ENCODE measurements at regions not wholly inside any gene's neighbourhood (a gene's known extent, or its start where the extent isn't known, plus 50 kb on each side); places are given as distances from the start of the nearest gene placed in this dataset.

DNA sequence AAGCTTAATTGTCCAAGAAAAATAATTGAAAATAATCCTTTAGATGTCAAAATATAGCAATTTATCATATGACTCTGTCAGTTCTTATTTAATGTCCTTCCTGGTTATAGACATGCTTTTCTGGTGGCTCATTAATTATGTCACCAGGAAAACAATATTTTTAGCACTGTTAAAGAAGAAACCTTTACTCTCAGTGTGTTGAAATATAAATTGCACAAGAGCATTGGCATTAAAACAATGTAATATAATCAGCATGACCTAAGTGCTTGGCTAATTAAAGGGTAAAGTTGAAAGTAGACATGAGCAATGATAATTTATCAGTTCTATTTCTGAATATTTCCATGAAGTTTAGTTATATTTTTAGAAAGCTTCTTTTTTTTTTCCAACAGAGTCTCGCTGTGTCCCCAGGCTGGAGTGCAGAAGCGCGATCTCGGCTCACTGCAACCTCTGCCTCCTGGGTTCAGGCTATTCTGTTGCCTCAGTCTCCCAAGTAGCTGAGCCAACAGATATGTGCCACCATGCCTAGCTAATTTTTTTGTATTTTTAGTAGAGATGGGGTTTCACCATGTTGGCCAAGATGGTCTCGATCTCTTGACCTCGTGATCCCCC is 232.3 kb downstream of the JRKL start:
- no peak overlapping the region for H3K4me3 ChIP-seq (ENCODE audit: low read depth, low read length)
- DNase-seq (ENCODE audit: low read depth): no peak
- TF ChIP-seq, protein P1, sequence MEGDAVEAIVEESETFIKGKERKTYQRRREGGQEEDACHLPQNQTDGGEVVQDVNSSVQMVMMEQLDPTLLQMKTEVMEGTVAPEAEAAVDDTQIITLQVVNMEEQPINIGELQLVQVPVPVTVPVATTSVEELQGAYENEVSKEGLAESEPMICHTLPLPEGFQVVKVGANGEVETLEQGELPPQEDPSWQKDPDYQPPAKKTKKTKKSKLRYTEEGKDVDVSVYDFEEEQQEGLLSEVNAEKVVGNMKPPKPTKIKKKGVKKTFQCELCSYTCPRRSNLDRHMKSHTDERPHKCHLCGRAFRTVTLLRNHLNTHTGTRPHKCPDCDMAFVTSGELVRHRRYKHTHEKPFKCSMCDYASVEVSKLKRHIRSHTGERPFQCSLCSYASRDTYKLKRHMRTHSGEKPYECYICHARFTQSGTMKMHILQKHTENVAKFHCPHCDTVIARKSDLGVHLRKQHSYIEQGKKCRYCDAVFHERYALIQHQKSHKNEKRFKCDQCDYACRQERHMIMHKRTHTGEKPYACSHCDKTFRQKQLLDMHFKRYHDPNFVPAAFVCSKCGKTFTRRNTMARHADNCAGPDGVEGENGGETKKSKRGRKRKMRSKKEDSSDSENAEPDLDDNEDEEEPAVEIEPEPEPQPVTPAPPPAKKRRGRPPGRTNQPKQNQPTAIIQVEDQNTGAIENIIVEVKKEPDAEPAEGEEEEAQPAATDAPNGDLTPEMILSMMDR (IDR thresholded peaks at IDR 0.05; ENCODE audit: insufficient read depth, low read length): no peak

DNA sequence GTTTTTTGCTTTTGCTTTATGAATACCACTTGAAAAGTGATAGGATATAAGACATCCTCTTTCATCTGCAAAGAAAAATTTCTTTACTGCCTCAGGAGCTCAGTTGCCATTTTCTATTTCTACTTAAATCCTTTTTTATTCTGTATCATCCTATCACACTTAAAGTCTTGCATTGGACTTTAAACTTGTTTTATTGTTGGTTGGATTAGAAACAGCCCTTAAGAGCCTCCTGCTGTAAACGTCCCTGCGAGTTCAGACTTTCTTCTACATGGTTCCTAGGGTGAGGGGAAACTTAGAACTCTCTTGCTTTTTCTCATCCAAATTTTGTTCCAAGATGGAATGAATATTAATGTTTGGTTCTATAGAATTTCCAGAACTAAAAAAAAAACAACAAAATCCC is 234.3 kb downstream of the JRKL start:
- TF ChIP-seq, protein P1 (IDR thresholded peaks at IDR 0.05; ENCODE audit: insufficient read depth, low read length): no peak
- no peak overlapping the region for H3K4me3 ChIP-seq (ENCODE audit: low read depth, low read length)
- no peak for DNase-seq (ENCODE audit: low read depth)

DNA sequence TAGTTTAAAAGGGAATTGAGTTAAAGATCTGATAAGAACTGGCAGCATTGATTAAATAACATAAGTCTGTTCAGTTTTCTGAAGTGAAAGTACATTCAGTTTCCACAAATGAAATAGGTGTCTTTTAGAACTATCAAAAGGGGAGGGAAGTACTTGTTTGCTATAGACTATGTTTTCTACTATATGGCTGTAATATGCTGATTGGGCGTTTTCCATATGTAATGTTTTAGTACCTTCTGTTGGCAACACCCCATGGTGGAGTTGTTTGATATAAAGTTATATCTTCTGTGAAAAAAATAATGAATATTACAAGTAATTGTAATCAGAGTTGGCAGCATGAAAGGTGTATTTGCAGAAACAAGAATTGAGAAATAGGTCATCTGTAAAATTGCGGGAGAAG is 237.6 kb downstream of the JRKL start:
- no peak overlapping the region for H3K4me3 ChIP-seq (ENCODE audit: low read depth, low read length)
- TF ChIP-seq, protein P1 (IDR thresholded peaks at IDR 0.05; ENCODE audit: insufficient read depth, low read length): no peak
- DNase-seq (ENCODE audit: low read depth): no peak

DNA sequence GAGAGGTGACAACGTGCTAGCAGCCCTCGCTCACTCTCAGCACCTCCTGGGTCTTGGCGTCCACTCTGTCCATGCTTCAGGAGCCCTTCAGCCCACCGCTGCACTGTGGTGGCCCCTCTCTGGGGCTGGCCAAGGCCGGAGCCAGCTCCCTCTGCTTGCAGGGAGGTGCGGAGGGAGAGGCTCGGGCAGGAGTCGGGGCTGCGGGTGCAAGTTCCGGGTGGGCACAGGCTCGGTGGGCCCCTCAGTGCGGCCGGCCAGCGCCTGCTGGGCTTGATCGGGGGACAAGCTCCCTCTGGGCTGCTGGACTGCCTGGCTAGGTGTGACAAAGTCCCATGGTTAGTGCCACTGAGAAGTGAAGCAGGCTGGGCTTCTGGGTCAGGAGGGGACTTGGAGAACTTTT is 245.8 kb downstream of the JRKL start:
- TF ChIP-seq, protein P1 (IDR thresholded peaks at IDR 0.05; ENCODE audit: insufficient read depth, low read length): no peak
- DNase-seq (ENCODE audit: low read depth): no peak
- H3K4me3 ChIP-seq (ENCODE audit: low read depth, low read length): no peak overlapping the region

DNA sequence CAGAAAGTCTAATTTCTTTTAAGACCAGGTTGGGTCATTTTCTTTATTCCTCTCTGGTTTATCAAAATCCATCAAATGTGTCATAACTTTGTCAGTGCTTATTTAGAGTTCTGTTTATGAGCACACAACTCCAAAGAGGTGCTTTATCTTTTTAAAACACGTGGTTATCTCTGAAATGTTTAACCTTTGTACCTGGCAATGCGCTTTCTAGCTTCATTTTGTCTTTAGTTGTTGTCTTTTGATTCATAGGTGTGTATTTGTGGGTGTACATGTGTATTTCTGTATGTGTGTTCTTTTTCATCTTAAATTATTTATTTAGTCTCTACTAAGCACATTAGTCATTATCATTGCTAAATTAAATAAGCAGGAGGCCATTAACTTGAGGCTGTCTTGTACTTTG is 251.4 kb downstream of the JRKL start:
- H3K4me3 ChIP-seq (ENCODE audit: low read depth, low read length): no peak overlapping the region
- TF ChIP-seq, protein P1 (IDR thresholded peaks at IDR 0.05; ENCODE audit: insufficient read depth, low read length): no peak
- DNase-seq (ENCODE audit: low read depth): no peak

DNA sequence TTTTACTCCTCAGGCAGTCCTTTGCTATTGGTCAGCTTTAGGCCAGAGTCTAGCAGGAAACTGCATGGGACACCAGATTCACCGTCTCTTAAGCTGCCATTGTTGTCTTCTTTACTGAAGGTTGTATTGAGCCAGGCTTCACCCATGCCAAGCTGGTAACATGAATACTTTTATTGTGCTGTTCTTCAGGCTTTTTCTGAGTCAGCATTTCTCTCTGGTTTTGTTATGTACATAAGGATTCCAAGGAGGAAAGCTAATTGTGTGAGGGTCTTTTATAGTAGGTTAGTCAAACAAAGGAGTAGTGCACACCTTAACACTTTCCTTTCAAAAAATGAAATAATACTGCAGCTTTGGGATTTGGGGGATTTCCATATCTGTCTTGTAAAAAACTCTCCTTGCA is 252.8 kb downstream of the JRKL start:
- TF ChIP-seq, protein P1 (IDR thresholded peaks at IDR 0.05; ENCODE audit: insufficient read depth, low read length): no peak
- no peak for DNase-seq (ENCODE audit: low read depth)
- H3K4me3 ChIP-seq (ENCODE audit: low read depth, low read length): no peak overlapping the region

DNA sequence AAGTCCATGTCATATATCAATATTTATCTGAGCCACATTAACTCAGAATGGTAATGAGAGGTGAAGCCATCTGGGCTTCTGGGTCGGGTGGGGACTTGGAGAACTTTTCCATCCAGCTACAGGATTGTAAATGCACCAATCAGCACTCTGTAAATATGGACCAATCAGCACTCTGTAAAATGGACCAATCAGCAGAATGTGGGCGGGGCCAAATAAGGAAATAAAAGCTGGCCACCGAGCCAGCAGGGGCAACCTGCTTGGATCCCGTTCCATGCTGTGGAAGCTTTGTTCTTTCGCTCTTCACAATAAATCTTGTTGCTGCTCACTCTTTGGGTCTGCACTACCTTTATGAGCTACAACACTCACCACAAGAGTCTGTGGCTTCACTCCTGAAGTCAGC is 253.4 kb downstream of the JRKL start:
- DNase-seq (ENCODE audit: low read depth): no peak
- TF ChIP-seq, protein P1 (IDR thresholded peaks at IDR 0.05; ENCODE audit: insufficient read depth, low read length): no peak
- no peak overlapping the region for H3K4me3 ChIP-seq (ENCODE audit: low read depth, low read length)

All from fibroblast of the aortic adventitia (primary cell).